ENCODE measurements at regions not wholly inside any gene's neighbourhood (a gene's known extent, or its start where the extent isn't known, plus 50 kb on each side); places are given as distances from the start of the nearest gene placed in this dataset.

GRCh38 chr5:103919506-103919905 lies 356.9 kb upstream of the NUDT12 start:
- H3K36me3 ChIP-seq (ENCODE audit: control insufficient read depth in 4 of 4, insufficient read depth in 3 of 4, low read depth in 1 of 4, low read length in 3 of 4), result no peaks in the 10 kb centered on the region
- H3K27ac ChIP-seq (ENCODE audit: low read depth in 1 of 2, low read length in 2 of 2), result no peak overlapping the region
- DNase-seq (ENCODE audit: low spot score), result no peak
- H3K9ac ChIP-seq (ENCODE audit: low read depth in 1 of 2, low read length in 2 of 2), result no peak overlapping the region
- H3K27me3 ChIP-seq (ENCODE audit: control insufficient read depth in 4 of 4, insufficient read depth in 4 of 4, low read length in 3 of 4), result no peaks in the 10 kb centered on the region
- H3K4me1 ChIP-seq (ENCODE audit: control insufficient read depth in 4 of 4, insufficient read depth in 4 of 4, low read length in 3 of 4), result no peaks in the 10 kb centered on the region
- TF ChIP-seq TAF1 (conservative IDR thresholded peaks at IDR 0.05) (no peak), NR2F2 (IDR thresholded peaks at IDR 0.05) (no peak), GABPA (IDR thresholded peaks at IDR 0.05 in 1 of 2, conservative IDR thresholded peaks at IDR 0.05 in 1 of 2) (no peak), RAD21 (IDR thresholded peaks at IDR 0.05) (no peak), YY1 (IDR thresholded peaks at IDR 0.05) (no peak), SP1 (IDR thresholded peaks at IDR 0.05) (no peak), FOXA1 (IDR thresholded peaks at IDR 0.05) (no peak), HNF4G (IDR thresholded peaks at IDR 0.05) (no peak), MAX (IDR thresholded peaks at IDR 0.05) (no peak), HNF4A (conservative IDR thresholded peaks at IDR 0.05) (no peak), REST (IDR thresholded peaks at IDR 0.05) (no peak), CTCF (IDR thresholded peaks at IDR 0.05; ENCODE audit: low read depth, low read length, missing input control) (no peak), ATF3 (IDR thresholded peaks at IDR 0.05) (no peak), RXRA (IDR thresholded peaks at IDR 0.05) (no peak), EGR1 (IDR thresholded peaks at IDR 0.05; ENCODE audit: low read depth in 2 of 2) (no peak), JUND (IDR thresholded peaks at IDR 0.05) (no peak)
- H3K4me3 ChIP-seq (ENCODE audit: low read depth in 1 of 3, low read length in 3 of 3), result no peak overlapping the region
- H3K9me3 ChIP-seq (ENCODE audit: control insufficient read depth in 4 of 4, low read length in 3 of 4), result no peaks in the 10 kb centered on the region

- H3K27ac ChIP-seq (ENCODE audit: low read depth in 1 of 2, low read length in 2 of 2), result no peak overlapping the region
- H3K9ac ChIP-seq (ENCODE audit: low read depth in 1 of 2, low read length in 2 of 2), result no peak overlapping the region
- no peaks in the 10 kb centered on the region for H3K9me3 ChIP-seq (ENCODE audit: control insufficient read depth in 4 of 4, low read length in 3 of 4)
- H3K4me1 ChIP-seq (ENCODE audit: control insufficient read depth in 4 of 4, insufficient read depth in 4 of 4, low read length in 3 of 4), result no peaks in the 10 kb centered on the region
- H3K27me3 ChIP-seq (ENCODE audit: control insufficient read depth in 4 of 4, insufficient read depth in 4 of 4, low read length in 3 of 4), result no peaks in the 10 kb centered on the region
- H3K4me3 ChIP-seq (ENCODE audit: low read depth in 1 of 3, low read length in 3 of 3), result no peak overlapping the region
- H3K36me3 ChIP-seq (ENCODE audit: control insufficient read depth in 4 of 4, insufficient read depth in 3 of 4, low read depth in 1 of 4, low read length in 3 of 4), result no peaks in the 10 kb centered on the region
- no peak for DNase-seq (ENCODE audit: low spot score)
- TF ChIP-seq JUND (IDR thresholded peaks at IDR 0.05) (no peak), FOXA2 (IDR thresholded peaks at IDR 0.05) (no peak), SP1 (IDR thresholded peaks at IDR 0.05) (no peak), ATF3 (IDR thresholded peaks at IDR 0.05) (no peak), HNF4A (conservative IDR thresholded peaks at IDR 0.05) (no peak), MAX (IDR thresholded peaks at IDR 0.05) (no peak), HNF4G (IDR thresholded peaks at IDR 0.05) (no peak), RAD21 (IDR thresholded peaks at IDR 0.05) (no peak), TAF1 (conservative IDR thresholded peaks at IDR 0.05) (no peak), GABPA (IDR thresholded peaks at IDR 0.05 in 1 of 2, conservative IDR thresholded peaks at IDR 0.05 in 1 of 2) (no peak), RXRA (IDR thresholded peaks at IDR 0.05) (no peak), YY1 (IDR thresholded peaks at IDR 0.05) (no peak), REST (IDR thresholded peaks at IDR 0.05) (no peak), CTCF (IDR thresholded peaks at IDR 0.05; ENCODE audit: low read depth, low read length, missing input control) (no peak), FOXA1 (IDR thresholded peaks at IDR 0.05) (no peak), EGR1 (IDR thresholded peaks at IDR 0.05; ENCODE audit: low read depth in 2 of 2) (no peak)
Measured at GRCh38 chr5:103918668-103919367, 356.2 kb upstream of the NUDT12 start.

Data from liver (tissue), 7 donors.